Caco-2 (cell line): ENCODE measurements at regions not wholly inside any gene's neighbourhood (a gene's known extent, or its start where the extent isn't known, plus 50 kb on each side); places are given as distances from the start of the nearest gene placed in this dataset.
"Not testable (repeated sequence)": the region's sequence is repeated elsewhere in the genome, so short reads cannot be mapped to it uniquely, and the experiment has no call there.

Source experiments
- BruUV-seq: library from RNA; stranded (reverse); fragments of 400-500 nt; replicated peaks from 2 replicates; lab custom pipeline; 2021; lab: Mats Ljungman, UMichigan
- CTCF ChIA-PET: fragments of 300-600 bp; sonication (Branson Sonifier 250); formaldehyde crosslinking; loops from one replicate; lab custom pipeline; 2022; ENCODE audit warnings: antibody characterized with exemption; lab: Charles Lee
- POLR2A ChIA-PET: fragments of 300-600 bp; sonication (Branson Sonifier 250); formaldehyde crosslinking; loops from one replicate; lab custom pipeline; 2022; ENCODE audit warnings: antibody characterized with exemption; lab: Charles Lee
- DNase-seq, 2 experiments: peaks; one replicate each; pipeline versions ENCODE4 v3.0.0 to v3.0.0-alpha.2; 2020 to 2022
- H3K27me3 ChIP-seq: replicated peaks from 2 replicates; pipeline ENCODE4 v1.6.0; 2011; ENCODE audit warnings: low read length; ENCODE audit not compliant: control insufficient read depth, insufficient read depth
- H3K36me3 ChIP-seq: 2 replicates; pipeline ENCODE4 v1.5.1; 2011; ENCODE audit warnings: low read length; ENCODE audit not compliant: control insufficient read depth, insufficient read depth
- H3K4me1 ChIP-seq: fragments of 250-450 bp; sonication (Bioruptor Pico); 2 replicates; pipeline ENCODE4 v1.5.1; 2020; ENCODE audit warnings: mild to moderate bottlenecking
- H3K4me3 ChIP-seq: 2 replicates; pipeline ENCODE4 v1.5.1; 2011; ENCODE audit warnings: low read depth, mild to moderate bottlenecking, control low read depth, low read length
- H3K9me3 ChIP-seq: fragments of 250-450 bp; sonication (Bioruptor Pico); 2 replicates; pipeline ENCODE4 v1.5.1; 2020; ENCODE audit warnings: mild to moderate bottlenecking, moderate library complexity
- H3K27ac Mint-ChIP-seq: one replicate; pipeline ENCODE4 v1.8.0; 2022; ENCODE audit warnings: mixed read lengths; ENCODE audit not compliant: unreplicated experiment
- H3K27me3 Mint-ChIP-seq: one replicate; pipeline ENCODE4 v1.8.0; 2022; ENCODE audit warnings: mixed read lengths; ENCODE audit not compliant: insufficient read depth, unreplicated experiment
- H3K36me3 Mint-ChIP-seq: one replicate; pipeline ENCODE4 v1.8.0; 2022; ENCODE audit warnings: mild to moderate bottlenecking, mixed read lengths; ENCODE audit not compliant: insufficient read depth, unreplicated experiment
- H3K4me1 Mint-ChIP-seq: one replicate; pipeline ENCODE4 v1.8.0; 2022; ENCODE audit warnings: low read depth, mixed read lengths; ENCODE audit not compliant: unreplicated experiment
- H3K4me3 Mint-ChIP-seq: one replicate; pipeline ENCODE4 v1.8.0; 2022; ENCODE audit warnings: mild to moderate bottlenecking, moderate library complexity, mixed read lengths; ENCODE audit not compliant: unreplicated experiment
- H3K9me3 Mint-ChIP-seq: one replicate; pipeline ENCODE4 v1.8.0; 2022; ENCODE audit warnings: mixed read lengths; ENCODE audit not compliant: unreplicated experiment
- CTCF ChIP-seq, 2 experiments: fragments of 200-600 bp in 1 of 2; IDR thresholded peaks; 1 replicate in 1 of 2; 2 replicates in 1 of 2; pipeline versions ENCODE4 v1.5.1 to v1.8.0; 2011 to 2022; ENCODE audit warnings: antibody characterized with exemption in 1 of 2, control low read depth in 1 of 2, inconsistent platforms in 1 of 2, low read depth in 1 of 2, low read length in 1 of 2, mild to moderate bottlenecking in 1 of 2, moderate library complexity in 1 of 2; ENCODE audit not compliant: insufficient read depth in 1 of 2, severe bottlenecking in 1 of 2, unreplicated experiment in 1 of 2
- intact Hi-C: fragments of 100-400 bp; cut with micrococcal nuclease; formaldehyde crosslinking; loops from one replicate; pipeline ENCODE4 v1.10.0; 2022; ENCODE audit not compliant: unreplicated experiment

- H3K4me3 Mint-ChIP-seq: no peak overlapping the region
- intact Hi-C loops: loop anchor here (1.0 kb wide), 1 partner anchor 45 kb away; no protein-coding TSS in a partner anchor
- CTCF ChIA-PET: no interaction called here
Measured at GRCh38 chr3:110021659-110022058, 684.3 kb upstream of the DPPA4 start.

GRCh38 chr3:110023022-110023421, 685.7 kb upstream of the DPPA4 start:
- POLR2A ChIA-PET, H3K27me3 Mint-ChIP-seq, H3K36me3 Mint-ChIP-seq, H3K9me3 ChIP-seq, H3K4me1 ChIP-seq, H3K27me3 ChIP-seq, DNase-seq, H3K36me3 ChIP-seq, H3K4me3 ChIP-seq, CTCF ChIA-PET, BruUV-seq, intact Hi-C loops, H3K4me1 Mint-ChIP-seq, H3K27ac Mint-ChIP-seq, H3K9me3 Mint-ChIP-seq, H3K4me3 Mint-ChIP-seq: not testable (repeated sequence)

More at GRCh38 chr3:110021659-110022058, 684.3 kb upstream of the DPPA4 start:
- Mint-ChIP-seq H3K36me3 (no peaks in the 10 kb centered on the region), H3K27me3 (no peaks in the 10 kb centered on the region), H3K9me3 (no peaks in the 10 kb centered on the region), H3K4me1 (no peaks in the 10 kb centered on the region), H3K27ac (no peak overlapping the region)
- no peak for TF ChIP-seq CTCF (IDR thresholded peaks at IDR 0.05; ENCODE audit: insufficient read depth in 1 of 2, low read depth in 1 of 2, low read length in 1 of 2, severe bottlenecking in 1 of 2, unreplicated experiment in 1 of 2)
- no peak for DNase-seq
- POLR2A ChIA-PET: no interaction called here
- Histone ChIP-seq H3K36me3 (no peaks in the 10 kb centered on the region), H3K4me3 (no peak overlapping the region), H3K27me3 (no peaks in the 10 kb centered on the region), H3K9me3 (no peaks in the 10 kb centered on the region), H3K4me1 (no peaks in the 10 kb centered on the region)
- BruUV-seq: no TSS peak

- H3K4me3 ChIP-seq: no peak overlapping the region
- no peaks in the 10 kb centered on the region for H3K4me1 ChIP-seq
- no peaks in the 10 kb centered on the region for H3K9me3 Mint-ChIP-seq
- no peak overlapping the region for H3K27ac Mint-ChIP-seq
- intact Hi-C loops: no loop called here
- no peaks in the 10 kb centered on the region for H3K27me3 Mint-ChIP-seq
- no peaks in the 10 kb centered on the region for H3K9me3 ChIP-seq
- no peaks in the 10 kb centered on the region for H3K27me3 ChIP-seq
- H3K4me3 Mint-ChIP-seq: no peak overlapping the region
- no peaks in the 10 kb centered on the region for H3K36me3 Mint-ChIP-seq
- H3K4me1 Mint-ChIP-seq: no peaks in the 10 kb centered on the region
- DNase-seq: no peak
- no peak for TF ChIP-seq CTCF (IDR thresholded peaks at IDR 0.05; ENCODE audit: insufficient read depth in 1 of 2, low read depth in 1 of 2, low read length in 1 of 2, severe bottlenecking in 1 of 2, unreplicated experiment in 1 of 2)
- CTCF ChIA-PET: no interaction called here
- POLR2A ChIA-PET: no interaction called here
- no TSS peak for BruUV-seq
- H3K36me3 ChIP-seq: no peaks in the 10 kb centered on the region
Measured at GRCh38 chr3:110026421-110026820, 689.1 kb upstream of the DPPA4 start.
